Right lobe of liver (tissue), 4 donors: ENCODE measurements at regions not wholly inside any gene's neighbourhood (a gene's known extent, or its start where the extent isn't known, plus 50 kb on each side); places are given as distances from the start of the nearest gene placed in this dataset.

ENCODE experiments used
- CTCF ChIP-seq, 4 donors: fragments of 200-600 bp in 3 of 4; fragments of 450-650 bp in 1 of 4; IDR thresholded peaks; one replicate each; pipeline versions ENCODE4 v1.5.1 to v1.8.0; 2016 to 2022; ENCODE audit warnings: antibody characterized with exemption in 4 of 4, mild to moderate bottlenecking in 2 of 4
- POLR2A ChIP-seq: fragments of 450-650 bp; IDR thresholded peaks from one replicate; pipeline ENCODE4 v1.6.1; 2017; ENCODE audit warnings: antibody characterized with exemption, mild to moderate bottlenecking
- donor health status: DM: no; HTN: no; CAD: no.
- donor health status: DM: no; HTN: no; CAD: no.
- donor health status: DM: no; HTN: yes; CAD: no.

DNA sequence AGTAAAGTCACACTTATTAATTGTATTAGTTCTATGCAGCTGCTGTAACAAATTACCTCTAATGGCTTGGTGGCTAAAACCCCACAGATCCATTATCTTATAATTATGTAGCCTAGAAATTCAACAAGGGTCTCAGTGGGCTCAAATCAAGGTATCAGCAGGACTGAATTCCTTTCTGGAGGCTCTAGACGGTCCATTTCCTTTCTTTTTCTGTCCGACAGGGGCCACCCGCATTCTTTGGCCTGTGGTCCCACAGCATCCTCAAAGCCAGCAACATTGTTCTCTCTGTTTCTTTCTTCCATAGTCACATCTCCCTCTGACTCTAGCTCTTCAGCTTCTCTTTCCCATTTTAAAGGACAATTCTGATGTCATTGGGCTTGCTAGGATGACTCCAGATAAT is 276.3 kb upstream of the ZNF717 start:
- TF ChIP-seq CTCF (IDR thresholded peaks at IDR 0.05) (no peak), POLR2A (no peak)
